H9 (cell line): ENCODE measurements at regions not wholly inside any gene's neighbourhood (a gene's known extent, or its start where the extent isn't known, plus 50 kb on each side); places are given as distances from the start of the nearest gene placed in this dataset.

ENCODE experiments used
- DNase-seq: peaks from one replicate; pipeline ENCODE4 v3.0.0-alpha.2; 2017
- H2AFZ ChIP-seq: one replicate; pipeline ENCODE4 v1.6.1; 2013; ENCODE audit warnings: mild to moderate bottlenecking, low read length, control low read depth, moderate library complexity
- H2AK5ac ChIP-seq: 2 replicates; pipeline ENCODE4 v1.6.1; 2013; ENCODE audit warnings: low read length, control low read depth, mixed read lengths; ENCODE audit not compliant: insufficient read length
- H2BK120ac ChIP-seq: one replicate; pipeline ENCODE4 v1.6.1; 2013; ENCODE audit warnings: low read depth, mild to moderate bottlenecking, low read length, control low read depth, inconsistent platforms; ENCODE audit not compliant: poor library complexity, severe bottlenecking
- H2BK12ac ChIP-seq: 2 replicates; pipeline ENCODE4 v1.6.1; 2013; ENCODE audit warnings: low read length, control low read depth, mixed read lengths, low read depth; ENCODE audit not compliant: insufficient read length
- H2BK15ac ChIP-seq: 2 replicates; pipeline ENCODE4 v1.6.1; 2013; ENCODE audit warnings: low read depth, low read length, control low read depth
- H2BK20ac ChIP-seq: one replicate; pipeline ENCODE4 v1.6.1; 2013; ENCODE audit warnings: low read depth, mild to moderate bottlenecking, low read length, control low read depth, inconsistent platforms; ENCODE audit not compliant: poor library complexity, severe bottlenecking
- H2BK5ac ChIP-seq: 2 replicates; pipeline ENCODE4 v1.6.1; 2013; ENCODE audit warnings: low read length, control low read depth, mixed read lengths; ENCODE audit not compliant: insufficient read length
- H3K14ac ChIP-seq: 2 replicates; pipeline ENCODE4 v1.6.1; 2013; ENCODE audit warnings: low read length, control low read depth; ENCODE audit not compliant: insufficient read depth
- H3K18ac ChIP-seq: 2 replicates; pipeline ENCODE4 v1.6.1; 2013; ENCODE audit warnings: low read depth, mild to moderate bottlenecking, mixed read lengths, low read length, control low read depth; ENCODE audit not compliant: insufficient read length
- H3K23ac ChIP-seq: 2 replicates; pipeline ENCODE4 v1.6.1; 2013; ENCODE audit warnings: low read length, control low read depth, mixed read lengths, low read depth; ENCODE audit not compliant: insufficient read length
- H3K23me2 ChIP-seq: 2 replicates; pipeline ENCODE4 v1.6.1; 2013; ENCODE audit warnings: low read depth, mild to moderate bottlenecking, mixed read lengths, low read length, control low read depth; ENCODE audit not compliant: insufficient read length, poor library complexity, severe bottlenecking
- H3K27ac ChIP-seq: 2 replicates; pipeline ENCODE4 v1.5.1; 2013; ENCODE audit warnings: low read length, control low read depth, mixed read lengths, low read depth; ENCODE audit not compliant: insufficient read length
- H3K27me3 ChIP-seq: 2 replicates; pipeline ENCODE4 v1.6.1; 2013; ENCODE audit warnings: low read length, control low read depth, inconsistent platforms; ENCODE audit not compliant: insufficient read depth
- H3K4ac ChIP-seq: 2 replicates; pipeline ENCODE4 v1.6.1; 2013; ENCODE audit warnings: low read depth, mild to moderate bottlenecking, control low read depth, inconsistent platforms, low read length, moderate library complexity
- H3K4me1 ChIP-seq: 2 replicates; pipeline ENCODE4 v1.6.1; 2013; ENCODE audit warnings: low read length, control low read depth, inconsistent platforms; ENCODE audit not compliant: insufficient read depth
- H3K4me2 ChIP-seq: 2 replicates; pipeline ENCODE4 v1.6.1; 2013; ENCODE audit warnings: low read length, control low read depth, mixed read lengths; ENCODE audit not compliant: insufficient read length, insufficient read depth
- H3K56ac ChIP-seq: 2 replicates; pipeline ENCODE4 v1.6.1; 2013; ENCODE audit warnings: low read depth, mild to moderate bottlenecking, mixed read lengths, low read length, control low read depth; ENCODE audit not compliant: insufficient read length
- H3K79me1 ChIP-seq: 2 replicates; pipeline ENCODE4 v1.6.1; 2013; ENCODE audit warnings: low read depth, mild to moderate bottlenecking, moderate library complexity, low read length, control low read depth, inconsistent platforms; ENCODE audit not compliant: insufficient read depth, poor library complexity, severe bottlenecking
- H3K79me2 ChIP-seq: 2 replicates; pipeline ENCODE4 v1.6.1; 2013; ENCODE audit warnings: low read length, control low read depth, inconsistent platforms; ENCODE audit not compliant: insufficient read depth
- H3K9ac ChIP-seq: 2 replicates; pipeline ENCODE4 v1.6.1; 2013; ENCODE audit warnings: low read length, control low read depth, mixed read lengths; ENCODE audit not compliant: insufficient read length; ENCODE audit errors: extremely low read depth
- H3K9me3 ChIP-seq: one replicate; pipeline ENCODE4 v1.6.1; 2013; ENCODE audit warnings: low read depth, low read length, inconsistent platforms; ENCODE audit not compliant: control insufficient read depth
- H3T11ph ChIP-seq: one replicate; pipeline ENCODE4 v1.6.1; 2013; ENCODE audit warnings: mild to moderate bottlenecking, low read length, control low read depth, inconsistent platforms
- H4K20me1 ChIP-seq: one replicate; pipeline ENCODE4 v1.6.1; 2013; ENCODE audit not compliant: control insufficient read depth, insufficient read length, insufficient read depth
- H4K5ac ChIP-seq: 2 replicates; pipeline ENCODE4 v1.6.1; 2013; ENCODE audit warnings: low read depth, mild to moderate bottlenecking, mixed read lengths, low read length, control low read depth; ENCODE audit not compliant: insufficient read length
- H4K8ac ChIP-seq: replicated peaks from 2 replicates; pipeline ENCODE4 v1.6.1; 2013; ENCODE audit warnings: low read length, control low read depth, mixed read lengths, low read depth; ENCODE audit not compliant: insufficient read length
- H4K91ac ChIP-seq: 2 replicates; pipeline ENCODE4 v1.6.1; 2013; ENCODE audit warnings: low read depth, mild to moderate bottlenecking, moderate library complexity, mixed read lengths, low read length, control low read depth; ENCODE audit not compliant: insufficient read length
- H3K27ac Mint-ChIP-seq, 3 experiments: 2 replicates in 2 of 3; 3 replicates in 1 of 3; pipeline ENCODE4 v1.8.0; 2020 to 2021; ENCODE audit warnings: mixed read lengths in 3 of 3, mild to moderate bottlenecking in 1 of 3, moderate library complexity in 1 of 3
- H3K27me3 Mint-ChIP-seq: 2 replicates; pipeline ENCODE4 v1.8.0; 2021; ENCODE audit warnings: low read depth, mild to moderate bottlenecking, moderate library complexity, mixed read lengths
- H3K36me3 Mint-ChIP-seq, 3 experiments: 2 replicates in 2 of 3; 3 replicates in 1 of 3; pipeline ENCODE4 v1.8.0; 2020 to 2021; ENCODE audit warnings: low read depth in 3 of 3, mixed read lengths in 3 of 3; ENCODE audit not compliant: insufficient read depth in 1 of 3
- H3K4me1 Mint-ChIP-seq, 2 experiments: 2 replicates each; pipeline ENCODE4 v1.8.0; 2020; ENCODE audit warnings: mixed read lengths in 2 of 2
- H3K4me3 Mint-ChIP-seq, 2 experiments: 2 replicates in 1 of 2; 3 replicates in 1 of 2; pipeline ENCODE4 v1.8.0; 2020 to 2021; ENCODE audit warnings: mild to moderate bottlenecking in 2 of 2, mixed read lengths in 2 of 2, moderate library complexity in 1 of 2
- H3K9me3 Mint-ChIP-seq, 2 experiments: 2 replicates in 1 of 2; 3 replicates in 1 of 2; pipeline ENCODE4 v1.8.0; 2020; ENCODE audit warnings: mild to moderate bottlenecking in 2 of 2, mixed read lengths in 2 of 2, moderate library complexity in 1 of 2
- CTCF ChIP-seq: fragments of 200-600 bp; sonication (generic); conservative IDR thresholded peaks from 3 replicates; pipeline ENCODE4 v1.8.0; 2021; ENCODE audit warnings: antibody characterized with exemption, mild to moderate bottlenecking
- WGBS: extraction: QIAGEN DNeasy Blood & Tissue Kit; methylation state at CpG from one replicate; pipeline ENCODE4 v1.1.7; 2013; ENCODE audit warnings: missing lambda C conversion rate, low lambda C conversion rate, mixed read lengths; ENCODE audit not compliant: insufficient read length; ENCODE audit errors: extremely low coverage; 5-methylcytosine and 5-hydroxymethylcytosine counted together

- Histone ChIP-seq H4K8ac (no peak overlapping the region), H3K56ac (no peak overlapping the region), H3K4ac (no peak overlapping the region), H3K9me3 (no peaks in the 10 kb centered on the region), H2AK5ac (no peak overlapping the region), H2BK12ac (no peak overlapping the region), H3K23ac (no peak overlapping the region), H3K27ac (no peak overlapping the region), H4K5ac (no peak overlapping the region), H2BK20ac (no peak overlapping the region), H3K4me1 (no peaks in the 10 kb centered on the region), H3K79me1 (no peaks in the 10 kb centered on the region), H3T11ph (no peak overlapping the region), H3K18ac (no peak overlapping the region), H3K27me3 (no peaks in the 10 kb centered on the region), H3K79me2 (no peaks in the 10 kb centered on the region), H4K20me1 (no peaks in the 10 kb centered on the region), H3K14ac (no peak overlapping the region), H2BK120ac (no peak overlapping the region), H3K9ac (no peak overlapping the region), H2BK5ac (no peak overlapping the region), H3K4me2 (no peak overlapping the region), H2BK15ac (no peak overlapping the region), H4K91ac (no peak overlapping the region), H3K23me2 (no peaks in the 10 kb centered on the region), H2AFZ (no peak overlapping the region)
- TF ChIP-seq CTCF, result no peak
- Mint-ChIP-seq H3K27me3 (no peaks in the 10 kb centered on the region), H3K9me3 (no peaks in the 10 kb centered on the region), H3K36me3 (no peaks in the 10 kb centered on the region), H3K4me3 (no peak overlapping the region), H3K4me1 (no peaks in the 10 kb centered on the region), H3K27ac (no peak overlapping the region; a peak in 1 of 7 replicates)
- DNase-seq, result no peak
- WGBS, result no CpG with 5 or more reads among the region's 3 CpGs
These were observed 681.0 kb upstream of the GCFC2 start for GRCh38 chr2:76391678-76392077.
